Stimulated activated CD4-positive, alpha-beta T cell treated with anti-CD3 and anti-CD28 coated beads, Interleukin-2, amount 100 ng/mL, for 24 hours (primary cell): ENCODE measurements at regions not wholly inside any gene's neighbourhood (a gene's known extent, or its start where the extent isn't known, plus 50 kb on each side); places are given as distances from the start of the nearest gene placed in this dataset.

Experiments used
- DNase-seq, 2 donors: peaks; one replicate each; pipeline ENCODE4 v3.0.0-alpha.2; 2020

GRCh38 chr17:34874478-34874877, 86.8 kb downstream of the CCT6B start:
- no peak for DNase-seq

- DNase-seq, result no peak
Observed at GRCh38 chr17:34872640-34873039, 88.6 kb downstream of the CCT6B start.

- no peak for DNase-seq
Observed at GRCh38 chr17:34869641-34870040, 91.6 kb downstream of the CCT6B start.

- DNase-seq, result no peak
Observed at GRCh38 chr17:34865716-34866115, 95.5 kb downstream of the CCT6B start.

DNA sequence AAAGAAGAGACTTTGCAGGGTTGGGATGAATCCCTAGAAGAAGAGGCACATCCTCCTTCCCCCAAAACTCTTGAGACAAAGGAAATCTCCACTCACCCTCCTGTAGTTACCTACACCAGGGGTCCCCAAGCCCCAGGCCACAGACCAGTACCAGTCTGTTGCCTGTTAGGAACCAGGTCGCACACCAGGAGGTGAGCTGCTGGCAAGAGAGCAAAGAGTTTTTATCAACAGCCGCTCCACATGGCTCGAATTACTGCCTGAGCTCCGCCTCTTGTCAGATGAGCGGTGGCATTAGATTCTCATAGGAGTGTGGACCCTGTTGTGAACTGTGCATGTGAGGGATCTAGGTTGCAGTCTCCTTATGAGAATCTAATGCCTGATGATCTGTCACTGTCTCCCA, 98.9 kb downstream of the CCT6B start:
- DNase-seq, result no peak

GRCh38 chr17:34861864-34862263, 99.4 kb downstream of the CCT6B start:
- no peak for DNase-seq

- peak in 1 of 2 donors; percentile 14 for DNase-seq
Observed at GRCh38 chr17:34859652-34860051, 101.6 kb downstream of the CCT6B start.

GRCh38 chr17:34858591-34859565, 102.4 kb downstream of the CCT6B start:
- no peak for DNase-seq

- no peak for DNase-seq
Observed at GRCh38 chr17:34853924-34854323, 107.3 kb downstream of the CCT6B start.

GRCh38 chr17:34852614-34853013, 108.6 kb downstream of the CCT6B start:
- no peak for DNase-seq

- no peak for DNase-seq
Observed at GRCh38 chr17:34851961-34852540, 109.2 kb downstream of the CCT6B start.

DNA sequence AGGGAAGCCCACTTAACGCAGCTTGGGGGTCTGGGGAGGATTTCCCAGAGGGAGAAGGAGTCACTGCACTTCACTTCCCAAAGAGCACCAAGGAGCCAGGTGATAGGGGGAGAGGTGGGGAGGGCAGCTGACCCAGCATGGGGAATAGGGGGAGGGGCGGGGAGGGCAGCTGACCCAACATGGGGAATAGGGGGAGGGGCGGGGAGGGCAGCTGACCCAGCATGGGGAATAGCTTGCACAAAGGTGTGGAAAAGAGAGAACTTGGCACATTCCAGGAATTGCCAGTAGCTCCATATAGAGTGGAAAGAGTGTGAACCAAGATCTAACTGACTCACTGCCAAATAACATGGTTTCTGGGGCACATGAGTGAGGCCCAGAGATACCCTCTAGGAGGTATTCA, 110.3 kb downstream of the CCT6B start:
- no peak for DNase-seq

DNA sequence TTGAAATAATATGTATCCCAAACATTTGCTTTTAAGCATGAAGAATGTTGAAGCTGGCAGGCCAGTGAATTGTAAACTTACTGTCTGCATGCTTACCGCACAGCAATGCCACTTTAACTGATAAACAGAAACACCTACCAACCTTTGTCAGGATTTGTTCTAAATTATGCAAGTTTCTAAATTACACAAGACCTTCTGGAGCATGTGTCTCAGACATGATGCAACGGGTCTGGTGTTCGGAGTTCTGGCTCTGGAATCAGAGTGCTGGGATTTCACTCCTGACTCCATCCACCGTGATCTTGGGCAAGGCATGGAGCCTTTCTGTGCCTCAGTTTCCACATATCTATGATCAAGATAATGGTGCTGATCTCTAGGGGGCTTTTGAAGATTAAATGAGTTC, 111.2 kb downstream of the CCT6B start:
- DNase-seq, result no peak

DNA sequence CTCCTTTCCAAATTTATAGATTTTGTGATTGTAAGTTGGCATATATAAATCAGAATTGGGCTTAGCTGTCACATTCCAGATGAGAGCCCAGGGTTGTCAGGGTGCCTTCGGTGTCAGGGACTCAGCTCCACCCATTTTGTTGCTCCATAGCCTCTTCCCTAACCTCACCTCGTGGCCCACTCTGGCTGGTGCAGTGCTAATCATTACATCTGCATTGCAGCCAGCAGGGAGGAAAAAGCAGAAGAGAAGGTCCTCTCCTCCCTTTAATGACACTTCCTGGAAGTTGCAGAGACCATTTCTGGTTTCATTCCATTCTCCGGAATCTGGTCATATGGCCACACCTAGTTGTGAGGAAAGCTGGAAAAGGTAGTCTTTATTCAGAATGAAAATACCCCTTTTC, 113.3 kb downstream of the CCT6B start:
- DNase-seq, result no peak

DNA sequence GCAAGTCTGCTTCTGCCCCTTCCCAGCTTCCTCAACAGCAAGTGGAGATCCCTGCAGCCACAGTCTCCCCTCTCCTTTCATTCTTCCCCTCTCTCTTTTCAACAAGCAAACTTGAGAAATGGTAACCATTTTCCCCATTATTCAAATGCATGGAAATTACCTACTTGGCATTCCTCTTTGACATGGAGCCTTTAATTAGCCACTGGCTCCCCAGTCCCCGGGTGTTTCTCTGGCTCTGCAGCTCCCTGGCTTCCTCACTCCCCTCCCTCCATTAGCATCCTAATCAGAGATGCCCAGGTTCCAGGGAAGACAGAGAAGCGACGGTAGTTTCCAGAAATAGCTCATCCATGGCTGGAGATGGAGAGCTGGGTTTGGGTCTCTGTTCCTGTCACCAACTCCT, 116.0 kb downstream of the CCT6B start:
- DNase-seq, result no peak

- DNase-seq, result no peak
Observed at GRCh38 chr17:34843682-34844081, 117.6 kb downstream of the CCT6B start.

GRCh38 chr17:34842235-34842634, 119.0 kb downstream of the CCT6B start:
- DNase-seq, result no peak

DNA sequence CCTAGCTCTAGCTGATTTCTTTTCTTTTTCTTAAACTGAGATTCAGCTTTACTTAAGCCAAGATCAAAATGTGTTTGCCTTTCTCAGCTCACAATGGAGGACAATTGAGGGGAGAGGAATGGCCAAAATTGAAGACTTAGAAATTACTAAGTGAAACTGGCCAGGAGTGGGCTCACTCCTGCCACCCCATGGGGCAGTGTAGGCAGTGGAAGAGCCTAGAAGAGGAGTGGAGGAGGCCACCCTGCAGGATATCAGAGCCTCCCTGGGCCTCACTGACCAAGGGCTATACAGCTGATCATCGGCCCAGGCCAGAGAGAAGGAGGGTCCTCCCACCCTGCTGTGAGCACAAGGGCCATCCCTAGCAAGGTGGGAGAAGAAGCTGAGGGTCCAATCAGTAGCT, 119.8 kb downstream of the CCT6B start:
- DNase-seq, result no peak

DNA sequence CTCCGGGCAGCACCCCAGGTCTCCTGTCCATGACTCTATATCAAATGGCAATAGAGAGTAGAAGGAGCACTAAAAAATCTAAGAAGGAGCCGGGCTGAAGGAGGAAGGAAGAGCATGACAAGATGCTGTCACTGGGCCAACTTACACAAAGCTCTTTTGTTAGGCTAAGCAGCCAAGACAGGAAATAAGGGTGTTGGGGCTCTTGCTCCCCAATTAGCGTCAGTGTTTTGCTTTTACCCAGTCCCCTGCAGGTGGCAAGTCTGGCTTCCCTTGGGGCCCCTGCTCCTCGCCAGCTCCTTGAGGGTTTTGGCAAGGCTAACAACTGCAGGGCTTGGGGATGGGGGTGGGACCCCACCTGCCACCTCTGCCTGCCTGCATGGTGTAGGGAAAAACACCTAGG, 120.5 kb downstream of the CCT6B start:
- no peak for DNase-seq

GRCh38 chr17:34837876-34838478, 123.3 kb downstream of the CCT6B start:
- DNase-seq, result no peak

GRCh38 chr17:34832376-34832775, 128.9 kb downstream of the CCT6B start:
- DNase-seq, result no peak

GRCh38 chr17:34827008-34827407, 134.3 kb downstream of the CCT6B start:
- DNase-seq, result no peak

GRCh38 chr17:34826332-34826731, 134.9 kb downstream of the CCT6B start:
- no peak for DNase-seq

- no peak for DNase-seq
Observed at GRCh38 chr17:34825884-34826283, 135.4 kb downstream of the CCT6B start.
